ENCODE measurements at regions not wholly inside any gene's neighbourhood (a gene's known extent, or its start where the extent isn't known, plus 50 kb on each side); places are given as distances from the start of the nearest gene placed in this dataset.
"Not testable (repeated sequence)": the region's sequence is repeated elsewhere in the genome, so short reads cannot be mapped to it uniquely, and the experiment has no call there.

GRCh38 chr6:6997263-6998193, 110.2 kb upstream of the RREB1 start:
- Mint-ChIP-seq H3K9me3 (no peaks in the 10 kb centered on the region), H3K4me1 (no peaks in the 10 kb centered on the region), H3K36me3 (no peaks in the 10 kb centered on the region), H3K27ac (no peak overlapping the region), H3K4me3 (no peak overlapping the region), H3K27me3 (peaks cover 0 to 4% of the 10 kb centered on the region in 2 donors)
- DNase-seq (no peak), ATAC-seq (replicated peaks) (no peak)

- H3K4me1 Mint-ChIP-seq, result no peaks in the 10 kb centered on the region
- ATAC-seq (replicated peaks) (no peak), DNase-seq (no peak)
- H3K9me3 Mint-ChIP-seq, result no peaks in the 10 kb centered on the region
- no peak overlapping the region for H3K4me3 Mint-ChIP-seq
- no peaks in the 10 kb centered on the region for H3K36me3 Mint-ChIP-seq
- H3K27ac Mint-ChIP-seq, result no peak overlapping the region
- H3K27me3 Mint-ChIP-seq, result peaks cover 0 to 4% of the 10 kb centered on the region in 2 donors
Observed at GRCh38 chr6:6998194-6998569, 109.6 kb upstream of the RREB1 start.

GRCh38 chr6:7000825-7001777, 106.7 kb upstream of the RREB1 start:
- H3K4me1 Mint-ChIP-seq, result no peaks in the 10 kb centered on the region

GRCh38 chr6:7003041-7003440, 104.7 kb upstream of the RREB1 start:
- Mint-ChIP-seq H3K36me3 (no peaks in the 10 kb centered on the region), H3K4me3 (no peak overlapping the region), H3K27me3 (peaks cover 0 to 6% of the 10 kb centered on the region in 2 donors), H3K9me3 (no peaks in the 10 kb centered on the region), H3K4me1 (no peaks in the 10 kb centered on the region), H3K27ac (no peak overlapping the region)
- DNase-seq, result no peak
- no peak for ATAC-seq (replicated peaks)

More at GRCh38 chr6:7000825-7001777, 106.7 kb upstream of the RREB1 start:
- Mint-ChIP-seq H3K27ac (no peak overlapping the region), H3K27me3 (peaks cover 0 to 7% of the 10 kb centered on the region in 2 donors), H3K9me3 (no peaks in the 10 kb centered on the region), H3K36me3 (no peaks in the 10 kb centered on the region), H3K4me3 (no peak overlapping the region)
- DNase-seq (no peak), ATAC-seq (replicated peaks) (no peak)

DNA sequence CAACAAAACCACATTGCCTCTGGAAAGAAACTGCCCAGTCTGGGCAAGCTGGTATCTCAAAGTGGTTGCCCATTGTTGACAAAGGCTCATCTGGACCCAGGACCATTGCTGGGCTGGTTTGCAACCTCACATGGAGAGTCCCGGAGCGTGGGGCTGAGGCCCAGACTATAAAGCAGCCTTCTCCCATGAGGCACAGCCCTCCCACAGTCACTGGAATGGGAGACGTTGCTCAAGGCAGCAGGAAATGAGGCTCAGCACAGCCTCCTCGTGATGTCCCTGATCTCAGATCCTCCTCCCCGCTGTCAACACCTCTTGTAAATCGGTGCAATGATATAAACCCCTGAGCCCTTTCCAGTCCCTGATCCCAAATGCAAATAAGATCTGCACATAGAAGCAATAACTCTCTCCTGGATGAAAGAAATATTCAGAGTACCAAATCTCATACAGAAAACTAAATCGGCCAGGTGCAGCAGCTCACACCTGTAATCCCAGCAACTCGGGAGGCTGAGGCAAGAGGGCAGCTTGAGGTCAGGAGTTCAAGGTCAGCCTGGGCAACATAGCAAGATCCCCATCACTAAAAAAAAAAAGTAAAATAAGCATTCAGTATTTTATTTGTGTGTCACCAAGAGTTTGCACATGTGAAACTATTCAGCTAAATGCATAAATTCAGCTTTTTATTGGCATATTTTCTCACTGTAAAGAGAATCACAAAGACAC, 103.0 kb upstream of the RREB1 start:
- Mint-ChIP-seq H3K27me3 (peaks cover 0 to 3% of the 10 kb centered on the region in 2 donors), H3K9me3 (no peaks in the 10 kb centered on the region), H3K27ac (no peak overlapping the region), H3K36me3 (no peaks in the 10 kb centered on the region), H3K4me1 (no peaks in the 10 kb centered on the region), H3K4me3 (no peak overlapping the region)
- ATAC-seq (replicated peaks), result no peak
- no peak for DNase-seq

DNA sequence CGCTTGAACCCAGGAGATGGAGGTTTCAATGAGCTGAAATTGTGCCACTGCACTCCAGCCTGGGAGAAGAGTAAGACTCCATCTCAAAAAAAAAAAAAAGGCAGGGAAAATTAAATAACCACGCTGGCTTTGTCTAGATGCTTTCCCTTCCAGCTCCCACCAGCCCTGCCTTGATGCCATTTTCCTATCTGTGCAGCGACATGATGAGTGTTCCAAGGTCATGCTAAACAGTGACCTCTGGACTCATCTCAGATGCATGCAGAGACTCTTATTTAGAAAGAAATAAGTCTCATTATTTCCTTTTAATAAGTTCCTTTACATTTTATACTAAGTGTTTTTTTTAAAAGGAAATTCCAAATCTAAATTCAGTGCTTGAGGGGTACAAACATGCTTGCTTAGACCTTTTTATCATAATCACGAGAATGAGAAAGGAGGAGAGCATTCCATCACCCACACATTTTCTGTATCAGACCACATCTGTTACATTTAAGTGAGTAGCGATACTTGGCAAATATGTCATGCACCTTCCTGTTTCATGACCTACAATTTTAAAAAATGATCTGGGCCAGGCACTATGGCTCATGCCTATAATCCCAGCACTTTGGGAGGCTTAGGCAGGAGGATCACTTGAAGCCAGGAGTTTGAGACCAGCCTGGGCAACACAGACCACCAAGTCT, 101.1 kb upstream of the RREB1 start:
- Mint-ChIP-seq H3K36me3 (no peaks in the 10 kb centered on the region), H3K27me3 (peaks cover 0 to 3% of the 10 kb centered on the region in 2 donors), H3K4me3 (no peak overlapping the region), H3K4me1 (no peaks in the 10 kb centered on the region), H3K9me3 (no peaks in the 10 kb centered on the region), H3K27ac (no peak overlapping the region)
- DNase-seq (no peak), ATAC-seq (replicated peaks) (no peak)

DNA sequence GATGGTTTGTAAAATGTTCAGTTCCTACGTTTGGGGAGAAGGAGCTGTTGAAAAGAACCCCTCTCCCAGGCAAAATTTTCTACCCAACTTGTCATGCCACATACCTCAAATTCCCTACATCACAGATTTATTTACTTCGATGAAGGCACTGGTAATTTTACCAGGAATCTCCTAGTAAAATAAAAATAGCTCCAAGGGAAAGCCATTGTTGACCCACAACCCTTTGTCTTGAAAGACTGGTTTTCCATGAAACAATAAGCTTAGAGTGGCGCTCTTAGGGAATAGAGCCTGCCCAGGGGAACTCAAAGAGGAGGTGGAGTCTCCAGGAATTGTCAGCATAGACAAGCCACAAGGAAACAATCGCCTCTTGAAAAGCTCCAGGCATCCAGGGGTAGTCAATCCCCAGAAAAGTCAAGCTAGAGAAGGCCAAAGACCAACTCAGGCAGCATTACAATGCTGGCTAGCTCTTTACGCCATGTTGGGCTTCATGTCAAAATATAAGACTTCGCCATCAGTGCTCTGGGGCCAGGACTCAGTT, 99.2 kb upstream of the RREB1 start:
- Mint-ChIP-seq H3K4me1 (no peaks in the 10 kb centered on the region), H3K27ac (no peak overlapping the region), H3K4me3 (no peak overlapping the region), H3K36me3 (no peaks in the 10 kb centered on the region), H3K27me3 (peaks cover 0 to 3% of the 10 kb centered on the region in 2 donors), H3K9me3 (no peaks in the 10 kb centered on the region)
- ATAC-seq (replicated peaks) (no peak), DNase-seq (no peak)

DNA sequence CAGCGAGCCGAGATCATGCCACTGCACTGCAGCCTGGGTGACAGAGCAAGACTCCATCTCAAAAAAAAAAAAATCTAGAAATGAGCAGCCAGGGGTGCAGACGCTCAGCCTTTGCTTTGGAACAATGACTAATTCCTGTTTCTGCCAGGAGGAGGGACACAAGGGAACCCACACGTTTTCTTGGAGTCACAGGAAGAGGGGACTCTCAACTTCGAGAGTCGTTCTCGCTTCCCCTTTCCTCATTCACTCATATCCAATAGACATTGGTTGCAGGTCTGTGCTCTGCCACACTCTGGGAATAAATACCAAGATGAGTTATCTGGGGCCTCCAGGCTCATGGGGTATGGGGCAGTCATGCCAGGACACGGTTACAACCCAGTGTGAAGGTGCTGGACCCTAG, 91.5 kb upstream of the RREB1 start:
- Mint-ChIP-seq H3K9me3 (no peaks in the 10 kb centered on the region), H3K27me3 (no peaks in the 10 kb centered on the region), H3K36me3 (no peaks in the 10 kb centered on the region), H3K27ac (no peak overlapping the region), H3K4me3 (no peak overlapping the region), H3K4me1 (no peaks in the 10 kb centered on the region)
- DNase-seq (no peak), ATAC-seq (replicated peaks) (peak; percentile 23 to 43)

DNA sequence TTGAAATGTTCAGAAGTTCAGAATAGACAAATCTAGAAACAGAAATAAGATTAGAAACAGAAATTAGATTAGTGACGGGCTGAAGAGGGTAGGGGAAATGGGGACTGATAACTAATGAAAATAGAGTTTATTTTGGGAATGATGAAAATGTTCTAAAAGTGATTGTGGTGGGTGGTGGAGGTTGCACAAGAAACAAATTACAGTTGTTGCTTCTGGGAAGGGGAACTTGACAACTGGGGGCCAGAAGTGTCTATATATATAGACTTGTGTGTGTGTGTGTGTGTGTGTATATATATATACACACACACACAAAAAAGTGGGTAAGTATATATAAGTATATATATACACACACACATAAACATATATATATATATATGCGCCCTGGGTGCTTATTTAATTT, 86.5 kb upstream of the RREB1 start:
- DNase-seq (no peak), ATAC-seq (replicated peaks) (no peak)
- H3K27ac Mint-ChIP-seq, result no peak overlapping the region
- H3K27me3 Mint-ChIP-seq, result no peaks in the 10 kb centered on the region
- no peak overlapping the region for H3K4me3 Mint-ChIP-seq
- H3K36me3 Mint-ChIP-seq, result no peaks in the 10 kb centered on the region
- H3K4me1 Mint-ChIP-seq, result no peaks in the 10 kb centered on the region
- H3K9me3 Mint-ChIP-seq, result no peaks in the 10 kb centered on the region

- ATAC-seq (replicated peaks) (no peak), DNase-seq (no peak)
- no peaks in the 10 kb centered on the region for H3K36me3 Mint-ChIP-seq
- no peak overlapping the region for H3K4me3 Mint-ChIP-seq
- H3K27ac Mint-ChIP-seq, result no peak overlapping the region
- H3K27me3 Mint-ChIP-seq, result peaks cover 0 to 3% of the 10 kb centered on the region in 2 donors
- H3K9me3 Mint-ChIP-seq, result no peaks in the 10 kb centered on the region
- H3K4me1 Mint-ChIP-seq, result no peaks in the 10 kb centered on the region
Observed at GRCh38 chr6:7025861-7026260, 81.9 kb upstream of the RREB1 start.

- not testable (repeated sequence) for H3K36me3 Mint-ChIP-seq; H3K27me3 Mint-ChIP-seq; H3K4me3 Mint-ChIP-seq; ATAC-seq (replicated peaks); H3K27ac Mint-ChIP-seq; DNase-seq; H3K4me1 Mint-ChIP-seq; H3K9me3 Mint-ChIP-seq
Observed at GRCh38 chr6:7028963-7029362, 78.8 kb upstream of the RREB1 start.

DNA sequence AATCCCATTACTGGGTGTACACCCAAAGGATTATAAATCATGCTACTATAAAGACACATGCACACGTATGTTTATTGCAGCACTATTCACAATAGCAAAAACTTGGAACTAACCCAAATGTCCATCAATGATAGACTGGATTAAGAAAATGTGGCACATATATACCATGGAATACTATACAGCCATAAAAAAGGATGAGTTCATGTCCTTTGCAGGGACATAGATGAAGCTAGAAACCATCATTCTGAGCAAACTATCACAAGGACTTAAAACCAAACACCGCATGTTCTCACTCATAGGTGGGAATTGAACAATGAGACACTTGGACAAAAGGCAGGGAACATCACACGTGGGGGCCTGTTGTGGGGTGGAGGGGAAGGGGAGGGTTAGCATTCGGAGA, 76.8 kb upstream of the RREB1 start:
- H3K36me3 Mint-ChIP-seq; DNase-seq; H3K27me3 Mint-ChIP-seq; H3K27ac Mint-ChIP-seq; H3K4me3 Mint-ChIP-seq; ATAC-seq (replicated peaks); H3K4me1 Mint-ChIP-seq; H3K9me3 Mint-ChIP-seq: not testable (repeated sequence)

DNA sequence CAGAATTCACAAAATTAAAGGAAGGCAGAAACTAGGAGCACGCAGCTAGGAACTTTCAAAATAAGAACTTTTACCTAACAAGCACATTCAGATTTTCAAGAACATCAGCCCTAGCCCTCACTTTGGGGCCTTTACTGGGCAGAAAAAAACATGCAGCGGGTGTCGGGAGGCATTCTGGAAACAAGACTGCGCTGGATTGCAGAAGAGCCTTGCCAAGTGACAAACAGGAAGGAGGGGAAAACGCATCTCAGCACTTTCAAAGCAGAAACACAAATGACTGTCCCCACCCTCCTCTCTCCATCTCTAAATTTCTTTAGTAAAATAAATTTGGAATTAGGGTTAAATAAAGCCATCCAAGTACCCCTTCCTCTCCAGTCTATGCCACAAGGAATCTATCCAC, 74.6 kb upstream of the RREB1 start:
- Mint-ChIP-seq H3K27me3 (peaks cover 0 to 4% of the 10 kb centered on the region in 2 donors), H3K4me3 (no peak overlapping the region), H3K9me3 (no peaks in the 10 kb centered on the region), H3K4me1 (peaks cover 0 to 3% of the 10 kb centered on the region in 2 donors), H3K36me3 (peaks cover 0 to 1% of the 10 kb centered on the region in 2 donors), H3K27ac (no peak overlapping the region)
- DNase-seq (no peak), ATAC-seq (replicated peaks) (no peak)

Data from stimulated activated naive B cell treated with anti-CD40 and anti-IgM and Interleukin-4, amounts not matched to agents 10 μg/mL and 1 μg/mL and 100 μg/mL, for 72 hours (primary cell).